Gastroesophageal sphincter (tissue), 4 donors: ENCODE measurements at regions not wholly inside any gene's neighbourhood (a gene's known extent, or its start where the extent isn't known, plus 50 kb on each side); places are given as distances from the start of the nearest gene placed in this dataset.
A peak's percentile ranks its signal among the peaks of the same experiment; 100 is the strongest.

Experiments used
- ATAC-seq: fragments of 150-250 bp; one replicate; pipeline ENCODE4 v1.9.1; 2016; ENCODE audit warnings: mild to moderate bottlenecking, moderate library complexity
- H3K27ac ChIP-seq, 4 donors: fragments of 200-600 bp; sonication (generic) in 3 of 4; 1 replicate in 3 of 4; 2 replicates in 1 of 4; pipeline ENCODE4 v1.5.1; 2016 to 2019
- H3K27me3 ChIP-seq: fragments of 200-600 bp; sonication (generic); one replicate; pipeline ENCODE4 v1.5.1; 2019
- H3K36me3 ChIP-seq, 2 donors: fragments of 200-600 bp; sonication (generic); one replicate each; pipeline ENCODE4 v1.5.1; 2019; ENCODE audit warnings: control low read depth in 1 of 2
- H3K4me1 ChIP-seq, 3 donors: fragments of 200-600 bp; sonication (generic); 1 replicate in 2 of 3; 2 replicates in 1 of 3; pipeline ENCODE4 v1.5.1; 2016 to 2019; ENCODE audit warnings: control low read depth in 2 of 3
- H3K4me3 ChIP-seq, 2 donors: fragments of 200-600 bp; sonication (generic); one replicate each; pipeline ENCODE4 v1.5.1; 2019; ENCODE audit warnings: mild to moderate bottlenecking in 1 of 2, moderate library complexity in 1 of 2
- H3K9me3 ChIP-seq, 3 donors: fragments of 200-600 bp; sonication (generic); one replicate each; pipeline ENCODE4 v1.5.1; 2017 to 2019; ENCODE audit warnings: control low read depth in 2 of 3
- CTCF ChIP-seq, 4 experiments: fragments of 200-600 bp in 2 of 4; fragments of 450-650 bp in 2 of 4; sonication (generic) in 1 of 4; IDR thresholded peaks; one replicate each; pipeline ENCODE4 v1.5.1; 2017 to 2019; ENCODE audit warnings: antibody characterized with exemption in 4 of 4, mild to moderate bottlenecking in 2 of 4, moderate library complexity in 2 of 4
- EP300 ChIP-seq: sonication (generic); formaldehyde crosslinking; IDR thresholded peaks from one replicate; pipeline ENCODE4 v1.6.1; 2017; ENCODE audit warnings: antibody characterized with exemption, mild to moderate bottlenecking
- POLR2A ChIP-seq, 2 donors: fragments of 450-650 bp; IDR thresholded peaks; one replicate each; pipeline ENCODE4 v1.6.1; 2017; ENCODE audit warnings: antibody characterized with exemption in 2 of 2, mild to moderate bottlenecking in 2 of 2, moderate library complexity in 1 of 2
- POLR2AphosphoS5 ChIP-seq: sonication (generic); formaldehyde crosslinking; IDR thresholded peaks from one replicate; pipeline ENCODE4 v1.6.1; 2017; ENCODE audit warnings: antibody characterized with exemption
- WGBS, 2 donors: methylation state at CpG; one replicate each; pipeline ENCODE4 v1.1.5; 2018; ENCODE audit warnings: low coverage in 1 of 2; 5-methylcytosine and 5-hydroxymethylcytosine counted together

- Histone ChIP-seq H3K4me3 (no peak overlapping the region), H3K27ac (peak overlapping the region in 3 of 4 donors; percentile 53 to 82 (median 61)), H3K27me3 (no peaks in the 10 kb centered on the region), H3K9me3 (no peaks in the 10 kb centered on the region), H3K36me3 (no peaks in the 10 kb centered on the region), H3K4me1 (peaks cover 0 to 44% (median 14%) of the 10 kb centered on the region in 3 donors)
- ATAC-seq: peak; percentile 79
- 17 to 23% methylated on average over 1 of the region's 1 CpG for WGBS, 2 donors
- TF ChIP-seq POLR2AphosphoS5: peak; percentile 41
- TF ChIP-seq CTCF (IDR thresholded peaks at IDR 0.05): no peak
- TF ChIP-seq EP300: no peak
- no peak for TF ChIP-seq POLR2A (IDR thresholded peaks at IDR 0.05)
Measured at GRCh38 chr11:10379426-10379825, 74.6 kb downstream of the ADM start.

- Histone ChIP-seq H3K27ac (peak overlapping the region in 3 of 4 donors; percentile 53 to 82 (median 61)), H3K36me3 (no peaks in the 10 kb centered on the region), H3K9me3 (no peaks in the 10 kb centered on the region), H3K27me3 (no peaks in the 10 kb centered on the region), H3K4me1 (peaks cover 0 to 38% (median 12%) of the 10 kb centered on the region in 3 donors), H3K4me3 (no peak overlapping the region)
- TF ChIP-seq CTCF (IDR thresholded peaks at IDR 0.05) (no peak), POLR2AphosphoS5 (no peak)
- WGBS, 2 donors: no CpG with 5 or more reads among the region's 2 CpGs
- peak; percentile 3 for ATAC-seq
Measured at GRCh38 chr11:10379871-10380568, 75.0 kb upstream of the AMPD3 start.

DNA sequence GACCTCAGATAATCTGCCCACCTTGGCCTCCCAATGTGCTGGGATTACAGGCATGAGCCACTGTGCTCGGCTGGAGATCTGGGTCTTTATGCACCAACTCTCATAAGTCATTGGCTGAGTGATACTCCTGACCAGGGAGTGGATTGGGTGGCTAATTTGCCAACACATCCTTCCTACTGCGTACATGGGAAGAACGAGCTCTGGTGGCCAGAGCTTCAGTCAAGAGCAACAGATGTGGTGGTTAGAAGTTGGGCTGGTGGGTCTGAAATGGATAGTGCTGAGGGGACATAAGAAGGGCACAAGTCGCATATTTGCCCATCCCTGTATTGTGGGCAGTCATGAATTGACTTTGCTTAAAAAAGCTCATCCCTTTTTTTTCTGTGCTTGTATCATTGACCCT, 74.1 kb upstream of the AMPD3 start:
- Histone ChIP-seq H3K36me3 (no peaks in the 10 kb centered on the region), H3K9me3 (no peaks in the 10 kb centered on the region), H3K4me3 (no peak overlapping the region), H3K27ac (peak overlapping the region in 3 of 4 donors; percentile 37 to 61 (median 53)), H3K27me3 (no peaks in the 10 kb centered on the region), H3K4me1 (peaks cover 0 to 31% (median 7%) of the 10 kb centered on the region in 3 donors)
- no peak for ATAC-seq
- WGBS, 2 donors: 88 to 93% methylated on average over 2 to 3 of the region's 4 CpGs
- TF ChIP-seq CTCF (IDR thresholded peaks at IDR 0.05) (no peak), EP300 (no peak), POLR2AphosphoS5 (no peak), POLR2A (IDR thresholded peaks at IDR 0.05) (no peak)

- H3K27ac ChIP-seq: no peak overlapping the region
- no peak overlapping the region for H3K4me3 ChIP-seq
- TF ChIP-seq EP300 (no peak), POLR2A (IDR thresholded peaks at IDR 0.05) (no peak), POLR2AphosphoS5 (no peak), CTCF (IDR thresholded peaks at IDR 0.05) (no peak)
- H3K27me3 ChIP-seq: no peaks in the 10 kb centered on the region
- peaks cover 0 to 31% (median 11%) of the 10 kb centered on the region in 3 donors for H3K4me1 ChIP-seq
- H3K36me3 ChIP-seq: no peaks in the 10 kb centered on the region
- no peaks in the 10 kb centered on the region for H3K9me3 ChIP-seq
- ATAC-seq: no peak
Measured at GRCh38 chr11:10381736-10382135, 73.3 kb upstream of the AMPD3 start.

DNA sequence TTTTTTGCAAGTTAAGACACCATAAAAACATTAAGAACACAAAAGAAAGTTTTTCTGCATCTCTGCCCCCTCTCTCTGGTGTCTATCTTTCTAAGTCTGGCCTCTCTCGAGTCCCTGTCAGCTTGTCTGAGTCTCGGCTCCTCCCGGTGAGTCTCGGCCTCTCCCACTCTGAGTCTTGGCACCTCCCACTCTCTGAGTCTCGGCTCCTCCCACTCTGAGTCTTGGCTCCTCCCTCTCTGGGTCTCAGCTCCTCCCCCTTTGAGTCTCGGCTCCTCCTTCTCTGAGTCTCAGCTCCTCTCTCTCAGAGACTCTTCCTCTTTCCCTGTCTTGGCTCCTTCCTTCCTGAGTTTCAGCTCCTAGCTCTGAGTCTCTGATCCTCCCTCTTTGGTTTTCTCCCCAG, 72.5 kb upstream of the AMPD3 start:
- peaks cover 0 to 31% (median 16%) of the 10 kb centered on the region in 3 donors for H3K4me1 ChIP-seq
- no peaks in the 10 kb centered on the region for H3K9me3 ChIP-seq
- WGBS, 2 donors: 74 to 77% methylated on average over 5 to 6 of the region's 6 CpGs
- H3K36me3 ChIP-seq: no peaks in the 10 kb centered on the region
- no peaks in the 10 kb centered on the region for H3K27me3 ChIP-seq
- no peak overlapping the region for H3K4me3 ChIP-seq
- ATAC-seq: no peak
- TF ChIP-seq EP300 (no peak), POLR2AphosphoS5 (no peak)
- no peak overlapping the region for H3K27ac ChIP-seq
